ENCODE measurements at regions not wholly inside any gene's neighbourhood (a gene's known extent, or its start where the extent isn't known, plus 50 kb on each side); places are given as distances from the start of the nearest gene placed in this dataset.

GRCh38 chr19:28934631-28935030 lies 278.3 kb downstream of the UQCRFS1 start:
- Mint-ChIP-seq H3K4me3 (no peak overlapping the region), H3K27ac (no peak overlapping the region), H3K36me3 (ENCODE audit: low read depth) (no peaks in the 10 kb centered on the region), H3K9me3 (peaks cover 6% of the 10 kb centered on the region), H3K4me1 (peaks cover 5% of the 10 kb centered on the region), H3K27me3 (ENCODE audit: low read depth, poor library complexity) (peaks cover 26% of the 10 kb centered on the region)
- DNase-seq = no peak
- TF ChIP-seq CTCF (IDR thresholded peaks at IDR 0.05) = no peak

GRCh38 chr19:28933039-28933438 lies 279.9 kb downstream of the UQCRFS1 start:
- Mint-ChIP-seq H3K4me3 (no peak overlapping the region), H3K4me1 (no peaks in the 10 kb centered on the region), H3K9me3 (no peaks in the 10 kb centered on the region), H3K27ac (no peak overlapping the region), H3K27me3 (ENCODE audit: low read depth, poor library complexity) (peaks cover 26% of the 10 kb centered on the region), H3K36me3 (ENCODE audit: low read depth) (no peaks in the 10 kb centered on the region)
- DNase-seq = no peak
- TF ChIP-seq CTCF (IDR thresholded peaks at IDR 0.05) = no peak

- Mint-ChIP-seq H3K9me3 (no peaks in the 10 kb centered on the region), H3K4me3 (no peak overlapping the region), H3K4me1 (no peaks in the 10 kb centered on the region), H3K27ac (no peak overlapping the region), H3K27me3 (ENCODE audit: low read depth, poor library complexity) (peaks cover 26% of the 10 kb centered on the region), H3K36me3 (ENCODE audit: low read depth) (no peaks in the 10 kb centered on the region)
- TF ChIP-seq CTCF (IDR thresholded peaks at IDR 0.05) = no peak
- DNase-seq = no peak
These were observed 280.5 kb downstream of the UQCRFS1 start for GRCh38 chr19:28932446-28932845.

- Mint-ChIP-seq H3K27me3 (ENCODE audit: low read depth, poor library complexity) (peaks cover 21% of the 10 kb centered on the region), H3K9me3 (no peaks in the 10 kb centered on the region), H3K4me1 (no peaks in the 10 kb centered on the region), H3K27ac (no peak overlapping the region), H3K4me3 (no peak overlapping the region), H3K36me3 (ENCODE audit: low read depth) (no peaks in the 10 kb centered on the region)
- no peak for DNase-seq
- TF ChIP-seq CTCF (IDR thresholded peaks at IDR 0.05) = no peak
These were observed 283.9 kb downstream of the UQCRFS1 start for GRCh38 chr19:28929006-28929405.

GRCh38 chr19:28927456-28927855 lies 285.5 kb downstream of the UQCRFS1 start:
- H3K9me3 Mint-ChIP-seq = no peaks in the 10 kb centered on the region
- DNase-seq = no peak
- peaks cover 25% of the 10 kb centered on the region for H3K27me3 Mint-ChIP-seq (ENCODE audit: low read depth, poor library complexity)
- TF ChIP-seq CTCF (IDR thresholded peaks at IDR 0.05) = no peak
- no peak overlapping the region for H3K4me3 Mint-ChIP-seq
- H3K36me3 Mint-ChIP-seq (ENCODE audit: low read depth) = no peaks in the 10 kb centered on the region
- no peak overlapping the region for H3K27ac Mint-ChIP-seq
- H3K4me1 Mint-ChIP-seq = no peaks in the 10 kb centered on the region

- H3K4me3 Mint-ChIP-seq = no peak overlapping the region
- H3K27ac Mint-ChIP-seq = no peak overlapping the region
- no peaks in the 10 kb centered on the region for H3K9me3 Mint-ChIP-seq
- no peak for DNase-seq
- no peaks in the 10 kb centered on the region for H3K36me3 Mint-ChIP-seq (ENCODE audit: low read depth)
- H3K27me3 Mint-ChIP-seq (ENCODE audit: low read depth, poor library complexity) = peaks cover 22% of the 10 kb centered on the region
- peaks cover 6% of the 10 kb centered on the region for H3K4me1 Mint-ChIP-seq
- no peak for TF ChIP-seq CTCF (IDR thresholded peaks at IDR 0.05)
These were observed 292.5 kb downstream of the UQCRFS1 start for GRCh38 chr19:28920269-28921066.
